ENCODE measurements at regions not wholly inside any gene's neighbourhood (a gene's known extent, or its start where the extent isn't known, plus 50 kb on each side); places are given as distances from the start of the nearest gene placed in this dataset.

- whole genome bisulfite sequencing, 2 donors = 90 to 95% methylated on average over 1 of the region's 1 CpG
- intact Hi-C loops (cut with DNase I) = loop anchor here in 1 of 10 donors (10.0 kb wide), 1 partner anchor 157 kb away; no protein-coding TSS in a partner anchor
- no peaks in the 10 kb centered on the region for H3K9me3 ChIP-seq
- no peak overlapping the region for H3K27ac ChIP-seq
- H3K4me1 ChIP-seq = no peaks in the 10 kb centered on the region
- H3K4me3 ChIP-seq = no peak overlapping the region
- DNase-seq (no peak), ATAC-seq (no peak)
- H3K27me3 ChIP-seq = no peaks in the 10 kb centered on the region
- no peak for TF ChIP-seq CTCF (IDR thresholded peaks at IDR 0.05)
- H3K36me3 ChIP-seq = no peaks in the 10 kb centered on the region
These were observed 499.0 kb upstream of the SEMA6D start for GRCh38 chr15:47218295-47218694.

- no peak overlapping the region for H3K4me3 ChIP-seq
- ATAC-seq (no peak), DNase-seq (no peak)
- no peak for TF ChIP-seq CTCF (IDR thresholded peaks at IDR 0.05)
- 88 to 90% methylated on average over 1 of the region's 1 CpG for WGBS, 2 donors
- H3K9me3 ChIP-seq = no peaks in the 10 kb centered on the region
- H3K36me3 ChIP-seq = no peaks in the 10 kb centered on the region
- no peaks in the 10 kb centered on the region for H3K4me1 ChIP-seq
- intact Hi-C loops (cut with DNase I) = loop anchor here in 1 of 10 donors (10.0 kb wide), 1 partner anchor 50 kb away; no protein-coding TSS in a partner anchor
- no peaks in the 10 kb centered on the region for H3K27me3 ChIP-seq
- H3K27ac ChIP-seq = no peak overlapping the region
These were observed 472.9 kb upstream of the SEMA6D start for GRCh38 chr15:47244361-47244760.

DNA sequence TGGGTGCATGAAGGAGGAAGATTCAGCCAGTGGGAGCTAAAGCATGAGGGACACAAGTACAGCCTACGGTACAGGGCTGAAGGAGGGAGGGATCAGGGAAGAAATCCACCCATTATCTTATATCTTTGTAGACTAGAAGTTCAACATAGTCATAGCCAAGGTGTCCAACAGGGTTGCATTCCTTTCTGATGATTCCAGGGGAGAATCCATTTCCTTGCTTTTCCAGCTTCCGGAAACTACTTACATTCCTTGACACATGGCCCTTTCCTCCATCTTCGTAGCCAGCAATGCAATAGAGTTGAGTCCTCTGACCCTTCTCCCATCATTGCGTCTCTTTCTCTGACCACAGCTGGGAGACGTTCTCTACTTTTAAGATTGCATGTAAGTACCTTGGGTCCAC, 471.0 kb upstream of the SEMA6D start:
- Histone ChIP-seq H3K4me3 (no peak overlapping the region), H3K9me3 (no peaks in the 10 kb centered on the region), H3K27ac (no peak overlapping the region), H3K4me1 (no peaks in the 10 kb centered on the region), H3K27me3 (no peaks in the 10 kb centered on the region), H3K36me3 (no peaks in the 10 kb centered on the region)
- 83 to 96% methylated on average over 5 of the region's 5 CpGs for WGBS, 2 donors
- intact Hi-C loops (cut with DNase I) = loop anchor here in 1 of 10 donors (10.0 kb wide), 1 partner anchor 48 kb away; no protein-coding TSS in a partner anchor
- TF ChIP-seq CTCF (IDR thresholded peaks at IDR 0.05) = no peak
- DNase-seq (no peak), ATAC-seq (no peak)

- Histone ChIP-seq H3K9me3 (peaks cover 0 to 30% (median 0%) of the 10 kb centered on the region in 11 donors), H3K36me3 (no peaks in the 10 kb centered on the region), H3K4me3 (no peak overlapping the region), H3K4me1 (no peaks in the 10 kb centered on the region), H3K27ac (no peak overlapping the region), H3K27me3 (no peaks in the 10 kb centered on the region)
- DNase-seq (no peak), ATAC-seq (no peak)
- intact Hi-C loops (cut with DNase I) = no loop called here
- TF ChIP-seq CTCF (IDR thresholded peaks at IDR 0.05) = no peak
- 86 to 90% methylated on average over 3 of the region's 3 CpGs for WGBS, 2 donors
These were observed 458.8 kb upstream of the SEMA6D start for GRCh38 chr15:47258521-47258920.

All from heart right ventricle (tissue), 16 donors.